Thyroid gland (tissue), 4 donors: ENCODE measurements at regions not wholly inside any gene's neighbourhood (a gene's known extent, or its start where the extent isn't known, plus 50 kb on each side); places are given as distances from the start of the nearest gene placed in this dataset. TPM values are rescaled to one million over a fixed set of nuclear protein-coding genes. Genes with fewer than 3 reads are reported as not detected.

Experiments used
- DNase-seq, 2 donors: peaks; one replicate each; pipeline ENCODE4 v3.0.0-alpha.2; 2019
- H3K27ac ChIP-seq, 3 donors: fragments of 200-600 bp; sonication (generic); 1 replicate in 2 of 3; 2 replicates in 1 of 3; pipeline ENCODE4 v1.5.1; 2016 to 2019; ENCODE audit warnings: mild to moderate bottlenecking in 1 of 3, moderate library complexity in 1 of 3
- H3K27me3 ChIP-seq: fragments of 200-600 bp; sonication (generic); one replicate; pipeline ENCODE4 v1.5.1; 2019
- H3K36me3 ChIP-seq, 2 donors: fragments of 200-600 bp; sonication (generic); one replicate each; pipeline ENCODE4 v1.5.1; 2016 to 2019
- H3K4me1 ChIP-seq, 2 donors: fragments of 200-600 bp; sonication (generic); one replicate each; pipeline ENCODE4 v1.5.1; 2017 to 2019
- H3K4me3 ChIP-seq, 3 donors: fragments of 200-600 bp; sonication (generic); replicated peaks in 1 of 3; 1 replicate in 2 of 3; 2 replicates in 1 of 3; pipeline ENCODE4 v1.5.1; 2016; ENCODE audit warnings: mild to moderate bottlenecking in 1 of 3
- H3K9me3 ChIP-seq: fragments of 200-600 bp; sonication (generic); one replicate; pipeline ENCODE4 v1.5.1; 2017
- POLR2A ChIP-seq, 2 donors: fragments of 450-650 bp; IDR thresholded peaks; one replicate each; pipeline ENCODE4 v1.6.1; 2017; ENCODE audit warnings: antibody characterized with exemption in 2 of 2, mild to moderate bottlenecking in 2 of 2, moderate library complexity in 1 of 2
- WGBS, 2 donors: methylation state at CpG; one replicate each; pipeline ENCODE4 v1.1.5; 2017; 5-methylcytosine and 5-hydroxymethylcytosine counted together
- intact Hi-C: fragments of 100-400 bp; cut with DNase I; formaldehyde crosslinking; loops from one replicate; pipeline ENCODE4 v1.15.1; 2023
- small RNA-seq: library from RNA; depleted of rRNA; stranded (forward); fragments of <200 nt; gene quantifications from one replicate; pipeline ENCODE3, GENCODE V24; 2016
- TF ChIP-seq, protein P1 (sequence below), 6 experiments: fragments of 200-600 bp in 3 of 6; fragments of 450-650 bp in 3 of 6; sonication (generic) in 3 of 6; IDR thresholded peaks; one replicate each; pipeline ENCODE4 v1.5.1; 2016 to 2019; ENCODE audit warnings: antibody characterized with exemption in 6 of 6, mild to moderate bottlenecking in 2 of 6, inconsistent platforms in 1 of 6, moderate library complexity in 1 of 6

DNA sequence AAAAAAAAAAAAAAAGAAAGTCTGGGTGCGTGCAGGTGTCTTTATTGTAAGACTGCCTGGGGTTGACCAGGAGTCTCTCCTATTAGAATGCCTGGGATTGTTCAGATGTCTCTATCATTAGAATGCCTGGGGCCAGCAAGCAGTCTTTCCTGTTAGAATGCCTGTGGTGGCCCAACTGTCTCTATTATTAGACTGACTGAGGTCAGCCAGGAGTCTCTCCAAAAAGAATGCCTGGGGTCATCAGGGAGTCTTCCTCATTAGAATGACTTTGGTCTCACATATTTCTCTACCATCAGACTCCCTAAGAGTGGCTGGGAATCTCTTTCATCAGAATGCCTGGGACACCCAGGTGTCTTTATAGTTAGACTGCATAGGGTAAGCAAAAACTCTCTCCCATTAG is 1577.5 kb downstream of the UQCRFS1 start:
- intact Hi-C loops: no loop called here
- no peak for TF ChIP-seq POLR2A (IDR thresholded peaks at IDR 0.05)
- H3K27me3 ChIP-seq: no peaks in the 10 kb centered on the region
- H3K9me3 ChIP-seq: no peaks in the 10 kb centered on the region
- no peaks in the 10 kb centered on the region for H3K4me1 ChIP-seq
- H3K4me3 ChIP-seq: no peak overlapping the region
- no peaks in the 10 kb centered on the region for H3K36me3 ChIP-seq
- 90 to 100% methylated on average over 1 of the region's 1 CpG for WGBS, 2 donors
- no peak overlapping the region for H3K27ac ChIP-seq
- no peak for DNase-seq

GRCh38 chr19:27618006-27618405 is 1594.9 kb downstream of the UQCRFS1 start:
- Histone ChIP-seq H3K9me3 (no peaks in the 10 kb centered on the region), H3K27me3 (no peaks in the 10 kb centered on the region), H3K36me3 (no peaks in the 10 kb centered on the region), H3K27ac (no peak overlapping the region), H3K4me3 (no peak overlapping the region), H3K4me1 (no peaks in the 10 kb centered on the region)
- TF ChIP-seq POLR2A (IDR thresholded peaks at IDR 0.05): no peak
- TF ChIP-seq, protein P1, sequence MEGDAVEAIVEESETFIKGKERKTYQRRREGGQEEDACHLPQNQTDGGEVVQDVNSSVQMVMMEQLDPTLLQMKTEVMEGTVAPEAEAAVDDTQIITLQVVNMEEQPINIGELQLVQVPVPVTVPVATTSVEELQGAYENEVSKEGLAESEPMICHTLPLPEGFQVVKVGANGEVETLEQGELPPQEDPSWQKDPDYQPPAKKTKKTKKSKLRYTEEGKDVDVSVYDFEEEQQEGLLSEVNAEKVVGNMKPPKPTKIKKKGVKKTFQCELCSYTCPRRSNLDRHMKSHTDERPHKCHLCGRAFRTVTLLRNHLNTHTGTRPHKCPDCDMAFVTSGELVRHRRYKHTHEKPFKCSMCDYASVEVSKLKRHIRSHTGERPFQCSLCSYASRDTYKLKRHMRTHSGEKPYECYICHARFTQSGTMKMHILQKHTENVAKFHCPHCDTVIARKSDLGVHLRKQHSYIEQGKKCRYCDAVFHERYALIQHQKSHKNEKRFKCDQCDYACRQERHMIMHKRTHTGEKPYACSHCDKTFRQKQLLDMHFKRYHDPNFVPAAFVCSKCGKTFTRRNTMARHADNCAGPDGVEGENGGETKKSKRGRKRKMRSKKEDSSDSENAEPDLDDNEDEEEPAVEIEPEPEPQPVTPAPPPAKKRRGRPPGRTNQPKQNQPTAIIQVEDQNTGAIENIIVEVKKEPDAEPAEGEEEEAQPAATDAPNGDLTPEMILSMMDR (IDR thresholded peaks at IDR 0.05): no peak
- WGBS, 2 donors: 48 to 56% methylated on average over 1 of the region's 1 CpG
- DNase-seq: no peak
- intact Hi-C loops: no loop called here

DNA sequence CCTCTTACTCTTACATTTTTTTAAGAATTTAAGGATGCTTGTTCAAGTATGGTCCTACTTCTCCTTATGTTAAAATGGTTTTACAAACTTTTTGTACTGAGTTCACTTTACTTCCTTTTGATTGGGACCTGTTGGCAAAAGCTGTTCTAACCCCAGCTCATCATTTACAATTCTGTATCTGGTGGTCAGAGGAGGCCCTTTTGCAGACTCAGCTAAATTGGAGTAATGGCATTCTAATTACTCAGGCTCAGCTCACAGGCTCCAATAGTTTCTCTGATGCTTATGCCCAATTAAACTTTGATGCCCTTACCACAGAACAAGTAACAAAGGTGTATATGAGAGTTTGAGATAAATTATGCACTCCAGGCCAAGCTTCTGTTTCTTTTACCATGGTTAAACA is 1632.0 kb downstream of the UQCRFS1 start:
- TF ChIP-seq, protein P1 (IDR thresholded peaks at IDR 0.05): no peak
- TF ChIP-seq POLR2A (IDR thresholded peaks at IDR 0.05): no peak
- no peak for DNase-seq
- H3K9me3 ChIP-seq: no peaks in the 10 kb centered on the region
- H3K27ac ChIP-seq: no peak overlapping the region
- no peaks in the 10 kb centered on the region for H3K36me3 ChIP-seq
- H3K27me3 ChIP-seq: no peaks in the 10 kb centered on the region
- no peak overlapping the region for H3K4me3 ChIP-seq
- intact Hi-C loops: no loop called here
- H3K4me1 ChIP-seq: no peaks in the 10 kb centered on the region

Small RNA genes in the stretch of these regions (small RNA-seq; reads per million reads assigned to genes)
- gene AC006504.6: not detected
- gene RNA5SP470: not detected
